Fibroblast of lung (primary cell): ENCODE measurements at regions not wholly inside any gene's neighbourhood (a gene's known extent, or its start where the extent isn't known, plus 50 kb on each side); places are given as distances from the start of the nearest gene placed in this dataset.

ENCODE experiments used
- CTCF ChIP-seq, 2 donors: IDR thresholded peaks in 1 of 2; conservative IDR thresholded peaks in 1 of 2; 1 replicate in 1 of 2; 2 replicates in 1 of 2; pipeline ENCODE4 v1.5.1; 2011 to 2012; ENCODE audit warnings: low read length in 2 of 2, control low read depth in 1 of 2, inconsistent platforms in 1 of 2, low read depth in 1 of 2, mild to moderate bottlenecking in 1 of 2
- EZH2 ChIP-seq: IDR thresholded peaks from 2 replicates; pipeline ENCODE4 v1.5.1; 2012; ENCODE audit warnings: low read length, control low read depth, mild to moderate bottlenecking; ENCODE audit errors: missing control alignments

DNA sequence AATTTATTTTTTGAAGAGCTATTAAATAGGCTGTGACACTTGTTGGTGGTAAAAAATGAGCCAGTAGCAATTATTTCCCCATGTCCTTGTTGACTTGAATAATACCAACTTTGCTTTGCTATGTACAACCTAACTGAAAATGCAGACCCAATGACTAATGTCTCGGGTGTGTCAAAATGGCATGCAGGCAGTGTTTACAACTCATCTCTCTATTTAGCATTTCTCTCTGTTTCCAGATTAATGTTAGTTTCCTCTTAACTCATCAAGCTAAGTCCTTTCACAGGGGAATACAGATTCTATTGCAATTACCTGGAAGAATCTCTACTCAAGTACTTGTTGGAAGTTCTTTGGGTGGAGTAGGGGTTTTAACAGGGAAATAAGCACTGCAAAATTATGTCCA, 504.4 kb downstream of the BCKDHB start:
- no peak for TF ChIP-seq CTCF (conservative IDR thresholded peaks at IDR 0.05 in 1 of 2, IDR thresholded peaks at IDR 0.05 in 1 of 2; ENCODE audit: low read depth in 1 of 2, low read length in 2 of 2)
- no peak for TF ChIP-seq EZH2
